ENCODE measurements at regions not wholly inside any gene's neighbourhood (a gene's known extent, or its start where the extent isn't known, plus 50 kb on each side); places are given as distances from the start of the nearest gene placed in this dataset.

DNA sequence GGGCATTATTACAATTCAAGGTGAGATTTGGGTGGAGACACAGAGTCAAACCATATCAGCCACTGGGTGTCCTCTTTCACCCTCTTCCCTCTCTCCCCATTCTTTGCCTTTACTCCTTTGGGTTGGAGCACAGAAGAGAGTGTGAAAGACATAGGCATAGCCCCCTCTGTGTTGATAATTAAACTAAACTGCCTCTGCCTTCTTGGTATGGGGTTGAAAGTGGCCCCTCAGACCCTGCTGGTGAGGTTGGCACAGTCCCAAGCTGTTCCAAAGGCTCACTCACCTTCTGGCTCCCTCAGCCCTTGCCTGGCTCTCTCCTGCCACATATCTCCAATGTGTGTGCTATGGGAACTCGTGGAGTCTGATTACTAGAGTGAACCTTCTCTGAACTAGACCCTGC lies 210.6 kb upstream of the RXFP2 start:
- DNase-seq (no peak), ATAC-seq (no peak)
- Histone ChIP-seq H3K4me1 (no peaks in the 10 kb centered on the region), H3K27me3 (no peaks in the 10 kb centered on the region), H3K36me3 (no peaks in the 10 kb centered on the region), H3K9me3 (no peaks in the 10 kb centered on the region), H3K4me3 (no peak overlapping the region), H3K27ac (no peak overlapping the region)
- intact Hi-C loops (cut with DNase I), result loop anchor here in 1 of 10 donors (10.0 kb wide), 1 partner anchor 206 kb away; the partner anchor contains the start of gene RXFP2
- 79 to 84% methylated on average over 1 of the region's 1 CpG for WGBS, 2 donors
- TF ChIP-seq, protein P1, sequence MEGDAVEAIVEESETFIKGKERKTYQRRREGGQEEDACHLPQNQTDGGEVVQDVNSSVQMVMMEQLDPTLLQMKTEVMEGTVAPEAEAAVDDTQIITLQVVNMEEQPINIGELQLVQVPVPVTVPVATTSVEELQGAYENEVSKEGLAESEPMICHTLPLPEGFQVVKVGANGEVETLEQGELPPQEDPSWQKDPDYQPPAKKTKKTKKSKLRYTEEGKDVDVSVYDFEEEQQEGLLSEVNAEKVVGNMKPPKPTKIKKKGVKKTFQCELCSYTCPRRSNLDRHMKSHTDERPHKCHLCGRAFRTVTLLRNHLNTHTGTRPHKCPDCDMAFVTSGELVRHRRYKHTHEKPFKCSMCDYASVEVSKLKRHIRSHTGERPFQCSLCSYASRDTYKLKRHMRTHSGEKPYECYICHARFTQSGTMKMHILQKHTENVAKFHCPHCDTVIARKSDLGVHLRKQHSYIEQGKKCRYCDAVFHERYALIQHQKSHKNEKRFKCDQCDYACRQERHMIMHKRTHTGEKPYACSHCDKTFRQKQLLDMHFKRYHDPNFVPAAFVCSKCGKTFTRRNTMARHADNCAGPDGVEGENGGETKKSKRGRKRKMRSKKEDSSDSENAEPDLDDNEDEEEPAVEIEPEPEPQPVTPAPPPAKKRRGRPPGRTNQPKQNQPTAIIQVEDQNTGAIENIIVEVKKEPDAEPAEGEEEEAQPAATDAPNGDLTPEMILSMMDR (IDR thresholded peaks at IDR 0.05), result no peak

GRCh38 chr13:31530922-31531321 lies 208.4 kb upstream of the RXFP2 start:
- Histone ChIP-seq H3K36me3 (no peaks in the 10 kb centered on the region), H3K9me3 (no peaks in the 10 kb centered on the region), H3K27me3 (peaks cover 0 to 6% (median 0%) of the 10 kb centered on the region in 7 donors), H3K27ac (no peak overlapping the region), H3K4me1 (no peaks in the 10 kb centered on the region), H3K4me3 (no peak overlapping the region)
- TF ChIP-seq, protein P1 (IDR thresholded peaks at IDR 0.05), result no peak
- ATAC-seq, result no peak
- no peak for DNase-seq
- intact Hi-C loops (cut with DNase I), result loop anchor here in 3 of 10 donors (10.0 kb wide), 2 partner anchors 184 to 214 kb away; no protein-coding TSS in a partner anchor
- 78 to 82% methylated on average over 4 of the region's 4 CpGs for WGBS, 2 donors

GRCh38 chr13:31537052-31537451 lies 202.3 kb upstream of the RXFP2 start:
- intact Hi-C loops (cut with DNase I), result loop anchor here in 7 of 10 donors (5.0 to 10.0 kb wide), 3 partner anchors 178 to 208 kb away; no protein-coding TSS in a partner anchor
- no peak overlapping the region for H3K27ac ChIP-seq

GRCh38 chr13:31538067-31539042 lies 201.0 kb upstream of the RXFP2 start:
- peak in 2 of 8 donors; percentile 50 to 58 for ATAC-seq
- Histone ChIP-seq H3K9me3 (no peaks in the 10 kb centered on the region), H3K4me1 (no peaks in the 10 kb centered on the region), H3K27me3 (peaks cover 0 to 6% (median 0%) of the 10 kb centered on the region in 7 donors), H3K4me3 (no peak overlapping the region), H3K36me3 (no peaks in the 10 kb centered on the region), H3K27ac (no peak overlapping the region)
- intact Hi-C loops (cut with DNase I), result loop anchor here in 7 of 10 donors (5.0 to 10.0 kb wide), 3 partner anchors 176 to 206 kb away; no protein-coding TSS in a partner anchor
- TF ChIP-seq, protein P1 (IDR thresholded peaks at IDR 0.05), result peak in 8 of 9 donors; percentile 15 to 67 (median 60)
- no peak for DNase-seq
- WGBS, 2 donors, result 34 to 44% methylated on average over 6 of the region's 6 CpGs

More at GRCh38 chr13:31537052-31537451, 202.3 kb upstream of the RXFP2 start:
- Histone ChIP-seq H3K27me3 (peaks cover 0 to 6% (median 0%) of the 10 kb centered on the region in 7 donors), H3K9me3 (no peaks in the 10 kb centered on the region), H3K4me3 (no peak overlapping the region), H3K4me1 (no peaks in the 10 kb centered on the region), H3K36me3 (no peaks in the 10 kb centered on the region)
- TF ChIP-seq, protein P1 (IDR thresholded peaks at IDR 0.05), result no peak
- DNase-seq (no peak), ATAC-seq (no peak)
- 75 to 90% methylated on average over 1 of the region's 1 CpG for WGBS, 2 donors
